ENCODE measurements at regions not wholly inside any gene's neighbourhood (a gene's known extent, or its start where the extent isn't known, plus 50 kb on each side); places are given as distances from the start of the nearest gene placed in this dataset.

DNA sequence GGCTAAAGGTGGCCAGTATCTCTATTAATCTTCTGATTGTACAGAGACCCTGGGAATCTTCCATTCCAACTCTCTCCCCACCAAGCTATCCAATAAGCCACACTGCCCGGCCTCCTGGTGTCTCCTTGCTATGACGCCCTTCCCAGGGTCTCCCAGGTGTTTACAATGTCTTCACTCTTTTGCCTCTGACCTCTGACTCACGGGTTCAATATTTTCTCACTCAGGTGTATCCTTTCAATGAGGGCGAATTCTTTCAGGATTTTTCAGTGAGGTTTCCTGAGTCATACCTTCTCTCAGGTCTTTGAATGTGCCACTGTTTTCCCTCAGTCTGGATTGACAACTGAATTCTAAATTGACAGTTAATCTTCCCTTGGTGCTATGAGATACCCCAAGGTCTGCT, 53.7 kb upstream of the IRX4 start:
- no peak for DNase-seq (ENCODE audit: low read depth)

- no peak for DNase-seq (ENCODE audit: low read depth)
Measured at GRCh38 chr5:1934801-1935429, 52.2 kb upstream of the IRX4 start.

- DNase-seq (ENCODE audit: low read depth), result no peak
Measured at GRCh38 chr5:1934056-1934394, 51.3 kb upstream of the IRX4 start.

- DNase-seq (ENCODE audit: low read depth), result no peak
Measured at GRCh38 chr5:1933364-1934055, 50.8 kb upstream of the IRX4 start.

All from stimulated activated CD8-positive, alpha-beta memory T cell treated with anti-CD3 and anti-CD28 coated beads, Interleukin-15, amount 100 ng/mL, for 1 hour (primary cell).